Fibroblast of the conjunctiva (primary cell): ENCODE measurements at regions not wholly inside any gene's neighbourhood (a gene's known extent, or its start where the extent isn't known, plus 50 kb on each side); places are given as distances from the start of the nearest gene placed in this dataset.
"Not testable (repeated sequence)": the region's sequence is repeated elsewhere in the genome, so short reads cannot be mapped to it uniquely, and the experiment has no call there.

Experiments used
- DNase-seq: peaks from one replicate; pipeline ENCODE4 v3.0.0-alpha.2; 2010; ENCODE audit warnings: low read depth

GRCh38 chr10:28733245-28733644 is 55.9 kb downstream of the BAMBI start:
- DNase-seq: no peak

GRCh38 chr10:28733647-28734046 is 56.3 kb downstream of the BAMBI start:
- DNase-seq: no peak

DNA sequence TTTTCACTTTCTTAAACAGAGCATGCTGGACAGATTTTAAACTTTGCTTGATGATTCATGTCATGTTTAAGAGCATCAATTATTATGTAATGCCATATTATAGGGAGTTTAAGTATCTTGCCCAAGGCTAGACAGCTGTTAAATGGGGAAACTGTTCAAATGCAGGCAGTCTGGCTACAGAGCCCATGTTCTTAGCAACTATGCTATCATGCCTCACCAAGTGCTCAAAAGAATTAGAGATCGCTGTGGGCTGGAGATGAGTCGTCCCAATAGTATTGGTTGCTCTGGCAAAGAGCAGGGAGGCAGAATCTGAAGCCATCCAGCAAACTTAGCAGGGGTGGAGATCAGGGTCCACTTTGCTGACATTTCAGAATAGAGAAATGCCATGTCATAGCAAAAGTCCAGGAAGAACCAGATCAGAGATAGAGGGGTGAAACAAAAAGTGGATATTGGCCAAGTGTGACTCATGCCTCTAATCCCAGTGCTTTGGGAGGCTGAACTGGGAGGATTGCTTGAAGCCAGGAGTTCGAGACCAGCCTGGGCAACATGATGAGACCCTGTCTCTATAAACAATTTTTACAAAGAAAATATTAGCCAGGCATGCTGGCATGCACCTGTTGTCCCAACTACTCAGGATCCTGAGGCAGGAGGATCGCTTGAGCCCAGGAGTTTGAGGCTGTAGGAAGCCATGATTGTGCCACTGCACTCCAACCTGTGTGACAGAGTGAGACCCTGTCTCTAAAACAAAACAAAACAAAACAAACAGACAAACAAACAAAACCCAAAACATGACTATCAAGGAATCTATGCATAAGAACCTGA is 57.8 kb downstream of the BAMBI start:
- peak; percentile 92 for DNase-seq

- DNase-seq: no peak
Observed at GRCh38 chr10:28737096-28737495, 59.8 kb downstream of the BAMBI start.

- DNase-seq: no peak
Observed at GRCh38 chr10:28738200-28738599, 60.9 kb downstream of the BAMBI start.

DNA sequence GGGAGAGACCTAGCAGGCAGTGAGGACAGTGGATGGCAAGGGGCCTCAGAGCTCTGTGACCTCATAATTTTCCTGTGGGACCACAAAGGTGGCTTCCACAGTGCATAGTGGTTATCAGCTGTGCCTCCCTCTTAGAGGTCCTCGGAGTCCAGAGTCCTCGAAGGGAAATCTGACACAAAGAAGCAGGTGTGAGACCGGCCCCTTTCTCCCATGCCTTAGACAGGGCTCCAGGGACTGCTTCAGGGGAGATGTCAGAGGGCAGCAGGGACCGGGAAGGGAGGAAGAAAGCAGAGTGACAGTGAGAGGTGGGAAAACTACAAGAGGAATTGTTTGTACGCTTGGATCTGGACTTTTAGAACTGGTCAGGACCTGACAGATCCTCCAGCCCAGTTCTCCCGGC is 66.3 kb downstream of the BAMBI start:
- no peak for DNase-seq

DNA sequence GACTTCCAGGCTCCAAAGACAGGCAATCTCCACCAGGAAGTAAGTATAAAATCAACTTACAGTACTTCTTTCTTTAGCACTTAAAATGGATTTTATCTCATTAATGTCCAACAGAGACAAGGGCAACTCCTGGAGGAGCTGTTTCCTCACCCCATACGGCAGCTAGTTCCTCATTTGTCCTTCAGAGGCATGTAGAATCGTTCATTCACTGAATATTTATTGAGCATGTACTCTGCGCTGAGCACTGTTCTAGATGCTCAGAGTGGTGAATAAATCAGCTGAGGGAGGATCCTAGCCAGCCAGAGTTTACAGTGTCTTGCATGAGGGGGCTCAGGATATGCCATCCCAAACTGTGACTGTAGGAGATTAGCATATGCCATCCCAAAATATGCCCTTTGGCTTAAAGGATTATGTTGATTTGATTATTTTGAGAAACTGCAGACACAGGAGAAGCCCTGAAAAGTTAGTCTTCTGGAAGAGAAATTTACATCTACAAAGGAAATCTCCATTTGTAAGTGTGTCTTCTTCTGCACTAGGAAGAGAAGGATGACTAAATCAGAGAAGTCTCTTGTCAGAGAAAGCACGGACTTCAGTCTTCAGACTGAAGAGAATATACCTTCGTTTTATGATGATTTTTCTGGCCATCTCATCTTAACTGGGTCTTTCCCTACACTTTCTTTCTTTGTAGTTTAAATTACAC is 66.9 kb downstream of the BAMBI start:
- no peak for DNase-seq

DNA sequence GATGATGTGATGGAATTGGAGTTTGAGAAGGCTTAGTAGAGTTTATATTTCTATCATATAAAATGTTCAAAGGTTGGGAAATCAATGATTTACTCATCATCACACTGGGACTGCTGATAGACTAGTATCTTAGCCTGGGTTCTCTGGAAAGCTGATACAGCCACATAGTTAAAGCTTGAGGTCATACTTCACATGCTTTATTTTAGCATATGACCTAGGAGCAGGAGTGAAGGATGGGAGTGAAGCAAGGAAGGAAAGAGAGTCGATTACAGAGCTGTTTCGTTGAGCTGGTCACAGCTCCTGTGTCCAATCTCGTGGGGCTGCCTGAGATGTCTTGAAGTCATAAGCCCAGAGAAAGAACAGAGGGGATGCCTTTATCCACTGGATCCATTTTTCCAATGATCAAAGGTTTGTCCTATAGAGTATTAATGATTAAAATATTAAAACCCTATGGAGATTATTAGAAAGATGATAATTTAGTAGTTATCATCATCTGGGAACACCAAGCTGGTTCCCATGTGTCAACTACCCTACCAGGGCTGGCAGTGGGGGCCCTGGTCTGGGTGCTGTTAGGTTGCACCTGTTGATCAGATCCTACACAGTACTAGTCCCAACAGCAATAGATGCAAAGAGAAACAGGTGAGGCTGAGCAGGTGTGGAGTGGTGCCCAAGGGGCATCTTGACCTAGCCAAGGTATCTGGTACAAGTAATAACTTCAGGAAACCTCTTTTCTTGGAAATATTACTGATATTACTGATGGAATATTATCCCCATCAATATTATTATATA is 77.8 kb downstream of the BAMBI start:
- no peak for DNase-seq

- DNase-seq: no peak
Observed at GRCh38 chr10:28761084-28761846, 83.9 kb downstream of the BAMBI start.

DNA sequence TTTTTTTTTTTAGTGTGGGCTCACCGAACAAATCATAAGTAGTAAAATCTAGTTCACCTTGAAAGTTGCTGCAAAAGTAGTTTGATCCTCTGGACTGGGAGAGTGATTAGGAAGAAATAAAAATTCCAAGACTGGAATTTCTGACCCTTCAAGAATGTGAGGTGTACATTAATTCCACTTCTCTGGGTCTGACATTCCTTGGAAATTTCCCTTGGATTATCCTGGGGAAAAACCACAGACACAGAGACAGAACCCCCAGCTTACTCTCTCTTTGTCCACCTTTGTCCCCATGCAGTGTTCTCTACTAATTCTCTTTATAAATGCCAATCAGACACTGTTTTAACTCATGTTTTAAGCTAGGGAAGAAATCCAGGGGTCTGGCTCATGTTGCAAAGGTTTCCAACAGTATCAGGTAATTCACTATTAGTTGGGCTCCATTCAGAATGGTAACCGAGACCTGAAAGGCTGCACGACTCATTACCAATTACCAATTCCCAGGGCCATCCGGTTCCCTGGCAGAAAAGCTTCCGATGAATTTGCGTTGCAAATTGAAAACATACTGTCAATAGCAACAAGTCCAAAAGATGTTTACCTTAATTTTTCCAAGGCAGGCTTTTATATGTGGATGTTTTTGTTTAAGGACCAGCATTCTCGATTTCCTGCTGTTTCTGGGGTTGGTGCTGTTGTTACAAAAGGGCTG is 86.3 kb downstream of the BAMBI start:
- DNase-seq: no peak

DNA sequence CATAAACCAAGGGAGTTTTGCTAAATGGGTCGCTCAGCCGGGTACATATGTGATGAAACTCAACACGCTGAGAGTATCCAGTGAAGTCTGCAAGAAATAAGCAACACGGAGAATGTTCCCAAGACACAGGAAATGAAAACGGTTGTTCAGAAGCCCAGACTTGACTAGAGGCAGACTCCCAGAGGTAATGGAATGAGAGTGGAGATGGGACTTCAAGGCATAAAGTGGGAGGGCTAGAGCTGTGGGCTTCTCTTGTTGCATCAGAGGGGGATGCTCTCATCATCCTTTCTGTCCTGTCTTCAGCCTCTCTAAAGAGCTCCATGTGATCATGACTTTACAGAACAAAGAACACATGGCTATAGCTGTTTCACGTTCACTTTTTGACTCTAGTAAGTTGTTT is 88.3 kb downstream of the BAMBI start:
- DNase-seq: no peak

- DNase-seq: no peak
Observed at GRCh38 chr10:28768227-28768626, 90.9 kb downstream of the BAMBI start.

DNA sequence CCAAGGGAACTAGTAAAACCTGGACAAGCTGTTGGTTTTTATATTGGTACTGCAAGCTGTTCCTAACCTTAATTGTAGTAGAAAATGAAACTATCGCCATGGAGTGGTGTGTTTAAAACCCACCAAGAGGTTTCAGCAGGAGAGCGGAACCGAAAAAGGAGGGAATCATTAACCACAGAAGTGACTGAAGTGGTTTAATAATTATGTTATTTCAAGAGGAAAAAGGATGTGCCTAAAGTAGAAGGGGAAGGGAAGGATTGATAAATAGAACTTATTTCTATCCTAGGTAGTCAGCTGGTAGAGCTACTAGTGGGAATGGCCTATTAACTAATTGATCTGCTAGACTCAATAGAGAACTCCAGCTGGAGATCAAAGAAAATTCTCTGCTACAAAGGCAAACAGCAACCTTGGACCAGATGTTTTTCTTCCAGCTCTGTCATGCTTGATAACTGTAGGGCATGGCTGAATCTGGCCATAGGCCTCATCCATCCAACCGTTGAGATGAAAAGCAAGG is 91.8 kb downstream of the BAMBI start:
- no peak for DNase-seq

DNA sequence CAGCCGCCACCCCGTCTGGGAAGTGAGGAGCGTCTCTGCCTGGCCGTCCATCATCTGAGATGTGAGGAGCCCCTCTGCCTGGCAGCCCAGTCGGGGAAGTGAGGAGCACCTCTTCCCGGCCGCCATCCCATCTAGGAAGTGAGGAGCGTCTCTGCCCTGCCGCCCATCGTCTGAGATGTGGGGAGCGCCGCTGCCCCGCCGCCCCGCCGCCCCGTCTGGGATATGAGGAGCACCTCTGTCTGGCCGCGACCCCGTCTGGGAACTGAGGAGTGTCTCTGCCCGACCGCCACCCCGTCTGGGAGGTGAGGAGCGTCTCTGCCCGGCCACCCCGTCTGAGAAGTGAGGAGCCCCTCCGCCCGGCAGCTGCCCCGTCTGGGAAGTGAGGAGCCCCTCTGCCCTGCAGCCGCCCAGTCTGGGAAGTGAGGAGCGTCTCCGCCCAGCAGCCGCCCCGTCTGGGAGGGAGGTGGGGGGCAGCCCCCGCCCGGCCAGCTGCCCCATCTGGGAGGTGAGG is 94.3 kb downstream of the BAMBI start:
- not testable (repeated sequence) for DNase-seq

DNA sequence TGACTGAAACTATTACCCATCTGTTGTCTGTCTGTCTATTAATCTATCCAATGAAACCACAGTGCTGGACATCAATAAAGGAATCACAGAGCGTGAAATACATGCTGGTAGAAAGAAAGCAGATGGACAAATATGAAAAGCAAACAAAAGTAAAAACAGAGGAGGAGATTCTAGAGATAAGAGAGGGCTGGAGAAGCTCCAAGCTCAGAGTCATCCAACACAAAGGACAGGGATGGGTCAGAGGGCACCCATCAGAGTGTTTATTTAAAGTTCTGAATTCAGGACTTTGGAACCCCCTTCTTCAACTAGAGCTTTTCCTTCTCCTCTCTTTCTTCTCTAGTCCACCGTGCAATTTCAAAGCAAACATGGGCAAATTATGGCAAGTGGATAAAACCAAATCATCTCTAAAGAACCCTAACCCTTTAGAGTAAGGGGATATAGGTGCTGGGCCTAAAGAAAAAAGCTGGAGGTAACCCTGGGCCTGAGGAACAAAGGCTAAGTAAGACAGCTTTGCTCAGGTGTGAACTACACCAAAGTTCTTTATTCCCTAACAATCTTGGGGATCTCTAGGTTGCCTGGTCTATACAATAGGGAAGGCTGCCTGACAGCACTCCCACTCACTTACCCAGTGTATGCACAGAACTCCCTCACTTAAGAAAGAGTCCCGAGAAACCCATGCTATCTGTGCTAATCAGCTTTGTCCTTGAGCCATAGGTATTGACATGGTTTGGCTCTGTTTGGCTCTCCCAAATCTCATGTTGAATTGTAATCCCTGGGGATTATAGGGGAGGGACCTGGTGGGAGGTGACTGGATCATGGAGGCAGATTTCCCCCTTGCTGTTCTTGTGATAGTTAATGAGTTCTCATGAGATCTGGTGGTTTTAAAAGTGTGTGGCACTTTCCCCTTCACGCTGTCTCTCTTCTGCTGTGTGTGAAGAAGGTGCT is 97.0 kb downstream of the BAMBI start:
- no peak for DNase-seq

- no peak for DNase-seq
Observed at GRCh38 chr10:28775773-28776172, 98.5 kb downstream of the BAMBI start.

DNA sequence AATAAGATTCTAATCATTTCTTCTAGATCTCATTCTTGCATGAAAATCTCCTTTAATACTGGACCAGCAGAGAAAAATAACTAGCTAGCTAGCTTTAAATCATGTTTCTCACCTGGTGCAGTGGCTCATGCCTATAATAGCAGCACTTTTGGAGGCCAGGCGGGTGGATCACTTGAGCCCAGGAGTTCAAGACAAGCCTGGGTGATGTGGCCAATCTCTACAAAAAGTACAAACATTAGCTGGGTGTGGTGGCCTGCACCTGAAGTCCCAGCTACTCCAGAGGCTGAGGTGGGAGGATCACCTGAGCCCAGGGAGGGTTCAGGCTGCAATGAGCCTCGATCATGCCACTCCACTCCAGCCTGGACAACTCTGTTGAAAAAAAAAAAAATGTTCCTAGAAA is 99.2 kb downstream of the BAMBI start:
- DNase-seq: no peak

- DNase-seq: no peak
Observed at GRCh38 chr10:28777911-28778310, 100.6 kb downstream of the BAMBI start.

GRCh38 chr10:28778524-28778923 is 101.2 kb downstream of the BAMBI start:
- DNase-seq: no peak

DNA sequence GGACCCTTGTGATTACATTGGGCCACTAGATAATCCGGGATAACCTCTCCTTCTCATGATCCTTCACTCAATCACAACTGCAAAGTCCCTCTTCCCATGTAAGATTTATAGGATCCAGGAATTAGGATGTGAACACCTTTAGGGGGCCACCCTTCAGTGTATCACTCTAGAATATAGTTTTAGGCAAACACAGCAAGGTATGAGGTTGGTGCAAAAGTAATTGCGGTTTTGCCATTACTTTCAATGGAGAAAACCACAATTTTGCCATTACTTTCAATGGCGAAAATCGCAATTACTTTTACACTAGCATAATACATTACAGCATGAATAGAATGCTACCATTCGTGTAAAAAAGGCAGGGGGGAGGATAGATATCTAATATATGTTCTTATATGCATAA is 104.0 kb downstream of the BAMBI start:
- DNase-seq: no peak
